OCI-LY7 (cell line): ENCODE measurements at regions not wholly inside any gene's neighbourhood (a gene's known extent, or its start where the extent isn't known, plus 50 kb on each side); places are given as distances from the start of the nearest gene placed in this dataset.

Experiments used
- CTCF ChIP-seq: fragments of 200-600 bp; sonication (generic); conservative IDR thresholded peaks from 2 replicates; pipeline ENCODE4 v1.5.1; 2014; ENCODE audit warnings: mild to moderate bottlenecking, antibody characterized with exemption, low read length, moderate library complexity, mixed read lengths
- EZH2phosphoT487 ChIP-seq: fragments of 200-600 bp; sonication (generic); IDR thresholded peaks from 2 replicates; pipeline ENCODE4 v1.6.1; 2018; ENCODE audit warnings: low read depth, borderline replicate concordance, mild to moderate bottlenecking, mixed run types, antibody characterized with exemption, low read length, moderate library complexity, mixed read lengths

DNA sequence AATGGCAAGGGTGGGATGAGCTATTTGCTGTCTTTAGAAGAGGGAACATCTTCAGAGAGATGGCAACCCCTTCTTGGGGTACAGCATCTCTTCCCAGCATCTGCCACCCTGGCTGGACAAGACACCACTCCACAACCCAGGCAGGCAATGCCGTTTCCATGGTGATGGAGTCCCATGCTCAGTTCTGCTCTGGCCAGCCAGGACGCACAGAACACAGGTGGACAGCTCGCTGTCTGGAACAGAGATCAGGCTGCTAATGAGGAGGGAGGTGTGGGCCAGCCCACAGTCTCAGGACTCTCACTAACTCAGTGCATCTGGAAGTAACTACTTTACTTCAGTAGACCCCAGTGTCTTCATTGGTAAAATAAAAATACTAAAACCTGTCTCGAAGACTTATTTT lies 321.0 kb upstream of the CPEB2 start:
- TF ChIP-seq CTCF (no peak), EZH2phosphoT487 (no peak)
